ENCODE measurements at regions not wholly inside any gene's neighbourhood (a gene's known extent, or its start where the extent isn't known, plus 50 kb on each side); places are given as distances from the start of the nearest gene placed in this dataset.

DNA sequence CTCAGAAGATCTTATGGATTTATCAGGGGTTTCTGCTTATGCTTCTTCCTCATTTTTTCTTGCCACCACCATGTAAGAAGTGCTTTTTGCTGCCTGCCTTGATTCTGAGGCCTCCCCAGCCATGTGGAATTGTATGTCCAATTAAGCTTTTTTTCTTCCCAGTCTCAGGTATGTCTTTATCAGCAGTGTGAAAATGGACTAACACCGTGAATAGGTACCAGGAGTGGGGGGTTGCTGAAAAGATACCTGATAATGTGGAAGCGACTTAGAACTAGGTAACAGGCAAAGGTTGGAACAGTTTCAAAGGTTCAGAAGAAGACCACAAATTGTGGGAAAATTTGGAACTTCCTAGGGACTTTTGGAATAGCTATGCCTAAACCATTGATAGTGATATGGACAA, 1222.5 kb upstream of the NUDT12 start:
- no peak overlapping the region for H3K4me3 ChIP-seq
- intact Hi-C loops (cut with DNase I): no loop called here
- DNase-seq (no peak), ATAC-seq (no peak)
- TF ChIP-seq, protein P1, sequence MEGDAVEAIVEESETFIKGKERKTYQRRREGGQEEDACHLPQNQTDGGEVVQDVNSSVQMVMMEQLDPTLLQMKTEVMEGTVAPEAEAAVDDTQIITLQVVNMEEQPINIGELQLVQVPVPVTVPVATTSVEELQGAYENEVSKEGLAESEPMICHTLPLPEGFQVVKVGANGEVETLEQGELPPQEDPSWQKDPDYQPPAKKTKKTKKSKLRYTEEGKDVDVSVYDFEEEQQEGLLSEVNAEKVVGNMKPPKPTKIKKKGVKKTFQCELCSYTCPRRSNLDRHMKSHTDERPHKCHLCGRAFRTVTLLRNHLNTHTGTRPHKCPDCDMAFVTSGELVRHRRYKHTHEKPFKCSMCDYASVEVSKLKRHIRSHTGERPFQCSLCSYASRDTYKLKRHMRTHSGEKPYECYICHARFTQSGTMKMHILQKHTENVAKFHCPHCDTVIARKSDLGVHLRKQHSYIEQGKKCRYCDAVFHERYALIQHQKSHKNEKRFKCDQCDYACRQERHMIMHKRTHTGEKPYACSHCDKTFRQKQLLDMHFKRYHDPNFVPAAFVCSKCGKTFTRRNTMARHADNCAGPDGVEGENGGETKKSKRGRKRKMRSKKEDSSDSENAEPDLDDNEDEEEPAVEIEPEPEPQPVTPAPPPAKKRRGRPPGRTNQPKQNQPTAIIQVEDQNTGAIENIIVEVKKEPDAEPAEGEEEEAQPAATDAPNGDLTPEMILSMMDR (IDR thresholded peaks at IDR 0.05): no peak
- 83 to 84% methylated on average over 2 of the region's 2 CpGs for WGBS, 2 donors
- H3K4me1 ChIP-seq: no peaks in the 10 kb centered on the region
- H3K9me3 ChIP-seq: peaks cover 0 to 26% (median 0%) of the 10 kb centered on the region in 11 donors
- H3K27ac ChIP-seq: no peak overlapping the region
- no peaks in the 10 kb centered on the region for H3K27me3 ChIP-seq
- H3K36me3 ChIP-seq: no peaks in the 10 kb centered on the region

DNA sequence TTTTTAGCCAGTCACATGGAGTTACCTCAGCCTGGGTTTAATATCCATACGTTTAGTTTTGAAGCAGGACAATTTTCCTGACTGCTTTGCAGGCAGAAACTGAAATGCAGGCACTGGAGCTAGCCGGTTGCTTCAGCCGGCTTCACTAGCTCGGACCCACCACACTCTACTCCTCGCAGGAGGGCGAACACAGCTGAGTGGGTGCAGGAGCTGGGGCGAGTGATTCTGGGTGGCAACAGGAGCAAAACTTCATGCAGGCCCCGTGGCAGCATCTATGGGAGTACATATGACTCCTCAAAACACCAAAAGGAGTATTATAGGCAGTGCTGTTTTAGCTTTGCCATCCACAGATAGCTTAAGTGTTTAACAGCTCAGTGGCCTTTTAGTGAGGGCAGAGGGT, 1211.8 kb upstream of the NUDT12 start:
- intact Hi-C loops (cut with DNase I): no loop called here
- no peaks in the 10 kb centered on the region for H3K4me1 ChIP-seq
- no peaks in the 10 kb centered on the region for H3K27me3 ChIP-seq
- WGBS, 2 donors: 87% methylated on average over 8 of the region's 8 CpGs
- H3K9me3 ChIP-seq: peaks cover 0 to 12% (median 0%) of the 10 kb centered on the region in 11 donors
- TF ChIP-seq, protein P1 (IDR thresholded peaks at IDR 0.05): no peak
- no peak for DNase-seq
- H3K36me3 ChIP-seq: no peaks in the 10 kb centered on the region
- no peak overlapping the region for H3K4me3 ChIP-seq
- no peak for ATAC-seq
- no peak overlapping the region for H3K27ac ChIP-seq

DNA sequence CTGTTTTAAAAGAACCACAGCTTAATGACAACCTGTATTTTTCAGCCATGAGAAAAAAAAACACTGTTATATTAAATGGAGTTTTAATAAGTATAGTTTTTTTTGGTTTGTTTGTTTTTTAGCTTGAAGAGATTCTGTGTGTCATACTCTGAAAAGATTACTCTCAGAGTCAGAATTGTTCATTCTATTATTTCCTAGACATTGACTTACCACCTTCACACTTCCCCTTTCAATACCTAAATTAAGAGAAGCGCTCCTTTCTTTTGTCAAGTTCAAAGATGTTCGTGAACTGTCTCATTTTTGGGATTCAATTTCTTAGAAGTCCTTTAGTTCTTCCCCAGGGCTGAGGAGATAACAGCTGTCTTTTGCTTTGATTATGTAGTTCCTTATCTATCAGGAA, 1201.6 kb upstream of the NUDT12 start:
- no peaks in the 10 kb centered on the region for H3K4me1 ChIP-seq
- no peaks in the 10 kb centered on the region for H3K27me3 ChIP-seq
- intact Hi-C loops (cut with DNase I): no loop called here
- TF ChIP-seq, protein P1 (IDR thresholded peaks at IDR 0.05): no peak
- H3K36me3 ChIP-seq: no peaks in the 10 kb centered on the region
- no peak overlapping the region for H3K27ac ChIP-seq
- H3K9me3 ChIP-seq: peaks cover 0 to 14% (median 0%) of the 10 kb centered on the region in 11 donors
- WGBS, 2 donors: 84 to 96% methylated on average over 2 of the region's 2 CpGs
- H3K4me3 ChIP-seq: no peak overlapping the region
- ATAC-seq (no peak), DNase-seq (no peak)

DNA sequence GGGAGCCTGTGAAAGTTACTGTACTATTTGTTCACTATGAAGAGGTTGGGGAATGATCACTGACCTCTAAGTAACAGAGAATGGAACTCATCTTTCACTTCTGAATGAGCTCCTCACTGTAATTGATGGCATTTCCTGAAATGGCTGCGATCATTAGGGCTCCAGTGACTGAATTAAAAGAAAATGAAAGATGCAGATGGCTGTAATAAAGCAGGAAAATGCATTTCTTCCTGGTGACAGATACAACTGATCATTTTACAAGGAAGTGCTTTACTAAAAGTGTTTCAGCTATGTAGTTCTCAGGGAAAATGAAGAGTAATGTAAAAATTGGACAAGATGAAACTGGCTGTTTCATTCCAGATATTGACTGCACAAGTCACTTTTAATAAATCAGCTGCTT, 1200.6 kb upstream of the NUDT12 start:
- TF ChIP-seq, protein P1 (IDR thresholded peaks at IDR 0.05): no peak
- intact Hi-C loops (cut with DNase I): no loop called here
- ATAC-seq: no peak
- WGBS, 2 donors: 60 to 67% methylated on average over 1 of the region's 1 CpG
- Histone ChIP-seq H3K4me3 (no peak overlapping the region), H3K27me3 (no peaks in the 10 kb centered on the region), H3K9me3 (peaks cover 0 to 16% (median 0%) of the 10 kb centered on the region in 11 donors), H3K27ac (no peak overlapping the region), H3K4me1 (no peaks in the 10 kb centered on the region), H3K36me3 (no peaks in the 10 kb centered on the region)
- DNase-seq: no peak
